Left lung (tissue), 4 donors: ENCODE measurements at regions not wholly inside any gene's neighbourhood (a gene's known extent, or its start where the extent isn't known, plus 50 kb on each side); places are given as distances from the start of the nearest gene placed in this dataset.

Experiments
- ATAC-seq: fragments of 200-7000 bp; cut with Tn5 transposase; one replicate; pipeline ENCODE4 v1.9.1; 2020; ENCODE audit warnings: moderate library complexity
- DNase-seq, 4 donors: peaks; one replicate each; pipeline ENCODE4 v3.0.0-alpha.2; 2013 to 2020
- H3K27ac ChIP-seq, 2 donors: fragments of 200-600 bp; sonication (generic) in 1 of 2; one replicate each; pipeline versions ENCODE4 v1.5.0 to v1.8.0; 2020 to 2021
- H3K27me3 ChIP-seq, 2 donors: fragments of 200-600 bp; sonication (generic) in 1 of 2; one replicate each; pipeline versions ENCODE4 v1.5.0 to v1.8.0; 2020 to 2021
- H3K36me3 ChIP-seq, 2 donors: fragments of 200-600 bp; sonication (generic) in 1 of 2; one replicate each; pipeline versions ENCODE4 v1.5.0 to v1.8.0; 2020 to 2021
- H3K4me1 ChIP-seq, 2 donors: fragments of 200-600 bp; one replicate each; pipeline ENCODE4 v1.8.0; 2021
- H3K4me3 ChIP-seq, 2 donors: fragments of 200-600 bp; sonication (generic) in 1 of 2; one replicate each; pipeline versions ENCODE4 v1.5.0 to v1.8.0; 2020 to 2021; ENCODE audit warnings: mild to moderate bottlenecking in 1 of 2
- H3K9me3 ChIP-seq, 2 donors: fragments of 200-600 bp; sonication (generic) in 1 of 2; one replicate each; pipeline versions ENCODE4 v1.5.0 to v1.8.0; 2020 to 2021
- intact Hi-C, 2 donors: fragments of 100-400 bp; cut with DNase I; formaldehyde crosslinking; loops; one replicate each; pipeline versions ENCODE4 v1.11.2 to v1.14.2; 2022
- TF ChIP-seq, protein P1 (sequence below), 2 donors: fragments of 200-600 bp; sonication (generic) in 1 of 2; IDR thresholded peaks; one replicate each; pipeline versions ENCODE4 v1.5.0 to v1.8.0; 2021; ENCODE audit warnings: antibody characterized with exemption in 2 of 2
- donor health status: DM: no; HTN: yes; CAD: no.
- donor health status: DM: no; HTN: no; CAD: no.

DNA sequence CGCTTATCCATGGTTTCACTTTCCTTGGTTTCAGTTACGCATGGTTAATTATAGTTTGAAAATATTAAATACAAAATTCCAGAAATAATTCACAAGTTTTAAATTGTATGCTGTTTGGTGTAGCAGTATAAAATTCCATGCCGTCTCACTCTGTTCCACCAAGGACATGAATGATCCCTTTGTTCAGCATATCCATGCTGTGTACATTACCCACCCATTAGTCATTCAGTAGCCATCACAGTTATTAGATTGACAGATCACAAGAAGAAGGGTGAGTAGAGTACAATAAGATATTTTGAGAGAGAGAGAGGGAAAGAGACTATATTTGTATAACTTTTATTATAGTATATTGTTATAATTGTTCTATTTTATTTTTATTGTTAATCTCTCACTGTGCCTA lies 535.5 kb downstream of the SQOR start:
- H3K4me1 ChIP-seq: no peaks in the 10 kb centered on the region
- no peak for ATAC-seq

DNA sequence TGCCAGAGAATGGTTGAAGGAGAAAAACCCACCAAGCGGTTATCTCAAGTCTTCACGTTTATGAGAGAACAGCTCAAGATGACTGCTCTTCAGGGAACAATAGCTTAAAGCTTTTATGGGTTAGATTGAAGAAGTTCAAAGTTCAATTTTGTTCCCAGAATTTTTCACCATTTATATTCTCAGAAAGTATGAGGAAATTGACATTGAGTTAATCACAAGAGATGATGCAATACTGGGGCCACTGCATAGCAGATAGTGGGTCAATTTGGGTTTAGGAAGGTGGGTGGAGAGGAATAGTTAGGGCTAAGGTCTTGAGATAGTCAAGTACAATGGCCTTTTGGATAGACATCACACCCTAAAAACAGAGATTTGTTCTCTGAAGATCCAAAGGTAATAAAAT lies 539.3 kb downstream of the SQOR start:
- Histone ChIP-seq H3K36me3 (no peaks in the 10 kb centered on the region), H3K27me3 (no peaks in the 10 kb centered on the region), H3K4me3 (no peak overlapping the region), H3K9me3 (peaks cover 0 to 35% of the 10 kb centered on the region in 2 donors), H3K27ac (no peak overlapping the region), H3K4me1 (no peaks in the 10 kb centered on the region)
- TF ChIP-seq, protein P1, sequence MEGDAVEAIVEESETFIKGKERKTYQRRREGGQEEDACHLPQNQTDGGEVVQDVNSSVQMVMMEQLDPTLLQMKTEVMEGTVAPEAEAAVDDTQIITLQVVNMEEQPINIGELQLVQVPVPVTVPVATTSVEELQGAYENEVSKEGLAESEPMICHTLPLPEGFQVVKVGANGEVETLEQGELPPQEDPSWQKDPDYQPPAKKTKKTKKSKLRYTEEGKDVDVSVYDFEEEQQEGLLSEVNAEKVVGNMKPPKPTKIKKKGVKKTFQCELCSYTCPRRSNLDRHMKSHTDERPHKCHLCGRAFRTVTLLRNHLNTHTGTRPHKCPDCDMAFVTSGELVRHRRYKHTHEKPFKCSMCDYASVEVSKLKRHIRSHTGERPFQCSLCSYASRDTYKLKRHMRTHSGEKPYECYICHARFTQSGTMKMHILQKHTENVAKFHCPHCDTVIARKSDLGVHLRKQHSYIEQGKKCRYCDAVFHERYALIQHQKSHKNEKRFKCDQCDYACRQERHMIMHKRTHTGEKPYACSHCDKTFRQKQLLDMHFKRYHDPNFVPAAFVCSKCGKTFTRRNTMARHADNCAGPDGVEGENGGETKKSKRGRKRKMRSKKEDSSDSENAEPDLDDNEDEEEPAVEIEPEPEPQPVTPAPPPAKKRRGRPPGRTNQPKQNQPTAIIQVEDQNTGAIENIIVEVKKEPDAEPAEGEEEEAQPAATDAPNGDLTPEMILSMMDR (IDR thresholded peaks at IDR 0.05): no peak
- DNase-seq (no peak), ATAC-seq (no peak)
- intact Hi-C loops: no loop called here

More for the DNA sequence above, 535.5 kb downstream of the SQOR start:
- TF ChIP-seq, protein P1 (IDR thresholded peaks at IDR 0.05): no peak
- DNase-seq: no peak
- H3K9me3 ChIP-seq: peaks cover 0 to 37% of the 10 kb centered on the region in 2 donors
- H3K27me3 ChIP-seq: no peaks in the 10 kb centered on the region
- intact Hi-C loops: no loop called here
- no peaks in the 10 kb centered on the region for H3K36me3 ChIP-seq
- no peak overlapping the region for H3K27ac ChIP-seq
- H3K4me3 ChIP-seq: no peak overlapping the region

DNA sequence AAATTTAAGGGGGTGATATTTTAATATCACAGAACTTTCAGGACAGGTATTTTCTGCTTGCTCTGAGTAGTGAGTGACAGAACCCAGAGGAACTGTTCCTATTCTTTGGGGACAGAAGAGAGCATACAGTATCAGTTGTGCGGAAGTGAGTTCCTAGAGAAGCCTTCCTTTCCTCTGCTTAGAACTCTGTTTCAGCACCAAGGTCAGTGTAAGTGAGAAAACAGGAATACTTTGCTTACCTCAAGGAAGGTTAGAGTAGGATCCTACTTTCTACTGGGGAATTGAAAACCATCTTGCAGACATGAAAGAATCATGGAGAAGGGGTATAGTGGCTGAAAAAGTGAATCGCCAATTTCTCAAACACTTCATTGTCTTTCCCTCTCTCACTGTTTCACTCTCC lies 542.4 kb downstream of the SQOR start:
- H3K9me3 ChIP-seq: peaks cover 0 to 14% of the 10 kb centered on the region in 2 donors
- no peaks in the 10 kb centered on the region for H3K27me3 ChIP-seq
- no peak overlapping the region for H3K4me3 ChIP-seq
- DNase-seq: no peak
- no peak overlapping the region for H3K27ac ChIP-seq
- ATAC-seq: no peak
- H3K36me3 ChIP-seq: no peaks in the 10 kb centered on the region
- TF ChIP-seq, protein P1 (IDR thresholded peaks at IDR 0.05): no peak
- intact Hi-C loops: no loop called here
- no peaks in the 10 kb centered on the region for H3K4me1 ChIP-seq

DNA sequence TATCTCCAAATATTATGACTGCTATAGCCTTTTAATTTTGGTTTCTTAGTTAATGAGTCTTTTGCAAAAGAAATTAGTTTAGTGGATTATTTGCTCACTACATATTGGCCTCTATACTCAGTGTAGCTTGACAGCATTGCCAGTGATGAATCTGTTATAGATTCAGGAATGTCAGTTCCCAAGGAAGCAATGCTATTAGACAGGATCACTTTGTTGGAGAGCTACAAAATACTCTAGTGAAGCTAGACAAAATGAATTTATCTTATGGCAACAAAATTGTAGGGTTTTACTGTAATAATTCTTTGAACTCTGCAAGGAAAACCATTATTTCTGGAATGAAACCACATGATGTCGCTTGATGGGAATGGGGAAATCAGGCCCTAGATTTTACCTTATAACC lies 543.3 kb downstream of the SQOR start:
- TF ChIP-seq, protein P1 (IDR thresholded peaks at IDR 0.05): no peak
- H3K4me1 ChIP-seq: no peaks in the 10 kb centered on the region
- no peak for DNase-seq

DNA sequence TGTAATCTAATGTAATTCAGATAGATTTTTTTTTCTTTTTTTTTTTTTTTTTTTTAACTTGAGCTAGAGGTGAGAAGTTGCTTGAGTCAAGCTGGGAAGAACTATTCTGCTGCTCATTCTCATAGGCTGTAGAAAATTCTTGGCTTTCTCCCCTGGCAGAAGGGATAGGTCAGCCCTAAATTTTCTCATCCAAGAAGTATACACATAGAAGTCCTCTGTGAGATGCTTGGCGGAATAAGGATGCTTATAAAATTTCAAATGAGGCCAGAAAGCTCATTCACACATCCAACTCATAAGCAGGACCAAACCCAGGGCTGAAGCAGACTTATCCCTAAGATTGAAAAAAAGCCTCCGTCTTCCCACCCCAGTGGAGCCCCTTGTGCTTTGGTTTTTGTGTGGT lies 572.5 kb downstream of the SQOR start:
- Histone ChIP-seq H3K27ac (no peak overlapping the region), H3K9me3 (peaks cover 0 to 27% of the 10 kb centered on the region in 2 donors), H3K4me1 (no peaks in the 10 kb centered on the region), H3K27me3 (no peaks in the 10 kb centered on the region), H3K36me3 (no peaks in the 10 kb centered on the region), H3K4me3 (no peak overlapping the region)
- TF ChIP-seq, protein P1 (IDR thresholded peaks at IDR 0.05): no peak
- DNase-seq: no peak
- ATAC-seq: no peak
- intact Hi-C loops: no loop called here

More for the DNA sequence above, 543.3 kb downstream of the SQOR start:
- intact Hi-C loops: no loop called here
- Histone ChIP-seq H3K9me3 (peaks cover 0 to 16% of the 10 kb centered on the region in 2 donors), H3K27me3 (no peaks in the 10 kb centered on the region), H3K36me3 (no peaks in the 10 kb centered on the region), H3K4me3 (no peak overlapping the region), H3K27ac (no peak overlapping the region)
- no peak for ATAC-seq
